HG02884 (cell line): ENCODE measurements at regions not wholly inside any gene's neighbourhood (a gene's known extent, or its start where the extent isn't known, plus 50 kb on each side); places are given as distances from the start of the nearest gene placed in this dataset.
"Not testable (repeated sequence)": the region's sequence is repeated elsewhere in the genome, so short reads cannot be mapped to it uniquely, and the experiment has no call there.

Experiments
- ATAC-seq: cut with Tn5 transposase; IDR thresholded peaks from one replicate; pipeline ENCODE4 v1.9.1; 2021; ENCODE audit warnings: mild to moderate bottlenecking, moderate library complexity; ENCODE audit not compliant: unreplicated experiment

DNA sequence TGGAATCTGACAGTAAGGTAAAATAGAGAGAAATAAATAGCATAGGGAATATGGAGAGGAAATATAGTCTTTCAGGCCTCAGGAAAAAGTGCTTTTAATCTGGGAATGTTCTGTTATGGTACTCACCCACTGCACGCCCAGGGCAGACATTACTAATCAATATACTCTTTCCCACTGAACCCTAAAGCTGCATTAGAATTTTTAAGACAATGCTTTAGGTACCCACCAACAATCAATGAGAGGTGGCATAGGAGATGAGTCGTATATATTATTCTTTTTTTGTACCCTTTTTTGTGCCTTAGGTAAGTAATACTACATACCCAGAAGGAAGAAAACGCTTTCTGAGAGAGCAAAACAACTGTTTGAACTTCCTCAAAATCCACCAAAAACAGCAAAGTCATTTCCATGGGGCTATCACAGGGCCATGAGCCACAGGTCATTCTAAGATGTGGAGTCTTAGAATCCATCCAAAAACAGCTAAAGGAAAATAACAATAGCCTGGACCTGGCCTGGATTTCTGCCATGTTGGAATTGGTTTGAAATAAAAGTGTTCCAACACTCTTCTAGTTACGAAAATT, 542.1 kb downstream of the XYLT1 start:
- no peak for ATAC-seq

DNA sequence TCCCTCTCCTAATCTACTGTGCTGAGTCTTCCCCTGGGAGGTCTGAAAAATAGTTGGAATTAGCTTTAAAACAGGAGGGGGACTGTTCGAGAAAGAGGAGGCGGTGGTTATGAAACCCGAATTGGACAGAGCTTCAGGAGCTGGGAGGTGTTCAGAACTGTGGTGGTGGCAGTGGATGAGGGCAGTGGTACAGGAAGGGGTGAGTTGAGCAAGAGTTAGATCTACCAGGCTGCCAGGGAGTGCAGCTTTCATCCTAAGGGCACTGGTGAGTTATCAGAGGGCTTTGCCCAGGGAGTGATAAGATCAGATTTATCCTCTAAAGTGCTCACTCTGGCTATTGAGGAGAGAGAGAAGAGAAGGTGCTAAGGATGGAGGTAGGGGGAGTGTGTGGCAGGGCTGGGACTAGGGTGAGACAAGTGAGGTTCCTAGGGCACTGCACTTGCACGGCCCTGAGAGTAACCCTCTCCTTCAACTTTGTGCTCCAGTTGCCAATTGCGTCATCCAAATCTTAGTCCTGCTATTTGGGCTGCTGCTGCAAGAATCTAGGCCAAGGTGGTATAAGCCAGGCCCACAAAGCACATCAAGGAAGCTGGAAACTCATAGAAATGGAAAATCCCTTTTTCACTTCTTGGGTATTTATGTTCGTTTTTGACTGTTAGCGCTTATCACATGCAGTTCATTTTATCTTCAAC, 540.3 kb downstream of the XYLT1 start:
- ATAC-seq, result no peak

DNA sequence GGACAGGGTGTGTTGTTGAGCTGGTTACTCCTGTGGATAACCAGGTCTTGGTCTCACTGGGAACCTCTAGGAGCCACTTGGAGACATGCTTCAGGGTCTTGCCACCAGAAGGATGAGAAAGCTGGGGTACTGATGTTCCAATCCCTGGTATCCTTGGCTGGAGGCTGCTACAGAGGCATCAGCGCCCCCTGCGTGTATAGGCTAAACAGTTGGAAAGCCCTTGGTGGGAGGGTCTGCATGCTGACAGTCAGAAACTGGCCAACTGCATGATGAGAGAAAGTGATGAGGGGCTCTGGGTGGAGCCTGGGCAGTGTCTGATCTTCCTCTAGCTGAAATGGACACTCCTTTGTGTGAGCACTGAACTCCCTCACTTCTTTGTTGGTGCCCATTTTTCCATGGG, 536.9 kb downstream of the XYLT1 start:
- ATAC-seq, result no peak

- ATAC-seq, result no peak
Observed at GRCh38 chr16:16934660-16935059, 536.1 kb downstream of the XYLT1 start.

DNA sequence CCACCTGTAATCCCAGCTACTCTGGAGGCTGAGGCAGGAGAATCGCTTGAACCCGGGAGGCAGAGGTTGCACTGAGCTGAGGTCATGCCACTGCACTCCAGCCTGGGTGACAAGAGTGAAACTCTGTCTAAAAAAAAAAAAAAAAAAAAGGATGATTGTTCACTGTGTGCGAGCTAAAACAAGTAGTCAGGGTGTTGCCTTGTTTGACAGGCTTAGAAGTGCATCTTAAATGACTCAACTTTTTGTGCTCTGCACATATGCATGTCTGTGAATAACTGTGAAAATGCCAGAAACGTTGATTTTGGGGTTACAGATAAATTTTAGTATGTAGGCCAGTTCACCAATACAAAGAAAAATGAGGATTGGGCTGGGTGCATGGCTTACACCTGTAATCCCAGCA, 534.9 kb downstream of the XYLT1 start:
- not testable (repeated sequence) for ATAC-seq

- no peak for ATAC-seq
Observed at GRCh38 chr16:16937576-16937975, 533.2 kb downstream of the XYLT1 start.

DNA sequence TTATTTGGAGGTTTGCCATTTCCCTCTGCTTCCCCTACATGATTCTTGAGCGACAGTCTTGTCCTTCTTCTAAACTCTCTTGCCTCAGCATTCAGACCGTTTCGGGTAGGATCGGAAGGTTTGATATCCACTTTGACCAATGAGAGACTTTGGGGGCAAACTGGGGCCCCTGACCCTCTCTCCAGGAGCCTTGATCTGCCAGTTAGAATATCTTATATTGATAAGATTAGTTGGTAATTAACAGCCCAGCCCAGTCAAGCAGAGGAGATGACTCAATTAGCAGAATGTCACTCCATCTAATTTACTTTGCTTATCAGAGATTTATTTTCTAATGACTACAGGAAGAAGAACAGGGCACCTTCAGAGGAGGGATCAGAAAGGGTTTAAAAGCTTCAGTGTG, 532.8 kb downstream of the XYLT1 start:
- ATAC-seq, result no peak

GRCh38 chr16:16938980-16939379, 531.8 kb downstream of the XYLT1 start:
- ATAC-seq, result no peak

DNA sequence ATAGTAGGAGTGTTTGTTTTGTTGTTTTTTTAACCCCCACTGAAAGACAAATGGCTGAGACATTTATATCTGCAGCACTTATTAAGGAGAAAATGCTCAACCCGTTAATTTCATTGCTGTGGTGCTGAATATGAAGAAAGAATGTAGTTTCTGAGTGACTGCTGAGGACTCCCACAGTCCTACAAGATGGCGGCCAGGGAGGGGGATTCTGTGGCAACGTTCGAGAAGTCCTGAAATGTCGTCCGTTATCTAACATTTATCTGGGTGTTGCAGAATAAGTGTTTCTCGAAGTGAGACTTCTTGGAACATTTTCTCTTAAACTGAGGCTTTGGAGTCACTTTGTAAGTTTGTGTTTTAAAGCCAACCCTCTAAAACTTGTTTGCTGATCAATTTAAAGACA, 530.4 kb downstream of the XYLT1 start:
- no peak for ATAC-seq

GRCh38 chr16:16942849-16943248, 527.9 kb downstream of the XYLT1 start:
- not testable (repeated sequence) for ATAC-seq

GRCh38 chr16:16945207-16945606, 525.6 kb downstream of the XYLT1 start:
- no peak for ATAC-seq

- no peak for ATAC-seq
Observed at GRCh38 chr16:16956376-16956775, 514.4 kb downstream of the XYLT1 start.

GRCh38 chr16:16960785-16961184, 510.0 kb downstream of the XYLT1 start:
- no peak for ATAC-seq

- ATAC-seq, result no peak
Observed at GRCh38 chr16:16966439-16966838, 504.3 kb downstream of the XYLT1 start.

DNA sequence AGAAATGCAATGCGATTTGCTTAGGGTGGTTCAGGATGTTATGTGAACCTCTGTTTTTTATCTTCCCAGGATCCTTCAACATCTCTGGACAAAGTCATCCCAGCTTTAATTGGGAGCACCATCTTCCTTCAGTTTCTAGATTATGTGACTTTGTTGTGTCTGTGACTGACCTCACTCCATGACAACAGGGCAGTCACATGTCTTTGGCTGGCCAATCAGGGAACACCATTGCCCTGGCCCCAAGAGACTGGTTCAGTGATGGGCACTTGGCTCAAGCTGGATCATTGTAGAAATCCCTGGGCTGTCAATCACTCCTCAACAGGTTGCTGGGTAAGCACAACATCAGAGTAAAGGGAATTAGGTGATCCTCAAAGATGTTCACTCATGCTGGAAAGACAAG, 499.7 kb downstream of the XYLT1 start:
- no peak for ATAC-seq

DNA sequence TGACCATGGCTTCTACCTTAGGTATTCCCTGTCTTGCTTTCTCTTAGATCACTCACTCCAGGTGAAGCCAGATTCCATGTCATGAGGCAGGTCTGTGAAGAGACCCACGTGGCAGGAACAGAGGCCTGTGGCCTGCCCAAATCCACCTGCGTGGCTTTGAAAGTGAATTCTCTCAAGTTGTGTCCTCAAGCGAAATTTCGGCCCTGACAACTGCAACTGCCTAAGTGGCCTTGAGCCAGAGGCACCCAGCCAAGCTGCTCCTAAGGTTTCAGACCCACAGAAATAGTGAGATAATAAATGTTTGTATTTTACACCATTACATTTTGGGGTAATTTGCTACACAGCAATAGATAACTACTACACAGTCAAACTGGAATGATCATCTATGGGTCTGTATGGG, 497.9 kb downstream of the XYLT1 start:
- ATAC-seq, result no peak

GRCh38 chr16:16973707-16974591, 496.8 kb downstream of the XYLT1 start:
- ATAC-seq, result no peak

DNA sequence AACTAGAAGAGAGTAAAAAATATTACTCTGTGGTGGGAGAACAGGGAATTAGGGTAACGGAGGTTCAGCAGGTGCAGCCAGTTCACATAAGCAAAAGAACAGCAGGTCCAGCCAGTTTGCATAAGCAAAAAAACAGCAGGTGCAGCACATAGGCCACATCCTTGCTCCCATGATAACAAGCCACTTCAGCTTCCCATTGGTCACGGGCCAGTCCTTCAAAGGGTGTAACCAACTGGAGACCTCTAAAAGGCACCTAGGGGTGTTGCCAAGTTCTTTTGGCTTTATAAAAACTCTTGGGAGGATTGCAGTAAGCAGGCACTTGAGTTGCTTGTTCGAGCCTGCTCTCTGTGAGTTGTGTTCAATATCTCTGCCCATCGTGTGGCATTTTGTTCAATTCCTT, 488.1 kb downstream of the XYLT1 start:
- no peak for ATAC-seq

DNA sequence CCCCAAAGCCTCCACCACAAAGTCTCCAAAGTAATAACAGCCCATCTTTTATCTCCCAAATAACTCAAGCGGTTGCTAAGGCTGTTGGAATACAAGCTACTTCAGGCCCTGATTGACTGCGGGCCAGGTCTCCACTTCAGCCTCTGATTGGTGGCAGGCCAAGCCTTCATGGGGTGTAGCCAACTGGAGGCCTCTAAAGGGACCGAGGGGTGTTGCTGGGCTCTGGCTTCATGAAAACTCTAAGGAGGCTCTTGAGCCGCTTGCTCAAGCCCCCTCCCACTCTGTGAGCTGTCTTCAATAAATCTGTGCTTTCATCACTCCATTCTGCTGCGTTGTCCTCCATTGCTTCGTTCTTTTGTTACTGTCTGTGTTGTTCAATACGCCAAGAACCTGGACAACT, 487.2 kb downstream of the XYLT1 start:
- ATAC-seq, result no peak

- ATAC-seq, result not testable (repeated sequence)
Observed at GRCh38 chr16:16984091-16984490, 486.7 kb downstream of the XYLT1 start.

- no peak for ATAC-seq
Observed at GRCh38 chr16:16985707-16986106, 485.1 kb downstream of the XYLT1 start.

DNA sequence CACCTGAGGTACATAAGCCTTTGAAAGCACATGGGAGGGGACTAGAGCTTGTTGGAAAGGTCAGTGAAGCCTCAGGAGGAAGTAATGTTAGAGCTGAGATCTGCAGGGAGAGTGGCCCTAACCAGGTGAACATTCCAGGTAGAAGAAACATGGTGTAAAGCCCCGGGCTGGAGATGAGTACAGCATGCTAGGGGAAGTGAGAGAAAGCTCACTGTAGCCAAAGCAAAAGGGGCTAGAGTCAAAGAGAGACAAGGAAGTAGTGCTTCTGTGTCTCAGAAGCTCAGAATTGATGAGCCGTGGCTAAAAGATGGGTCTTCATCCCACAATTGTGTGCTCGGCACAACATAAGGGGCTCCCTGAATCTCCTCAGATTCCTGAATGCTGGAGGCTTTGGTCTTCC, 481.8 kb downstream of the XYLT1 start:
- ATAC-seq, result no peak
